HepG2 (cell line): ENCODE measurements at regions not wholly inside any gene's neighbourhood (a gene's known extent, or its start where the extent isn't known, plus 50 kb on each side); places are given as distances from the start of the nearest gene placed in this dataset.

Source experiments
- AHR ChIP-seq: IDR thresholded peaks from 2 replicates; pipeline ENCODE4 v1.6.1; 2018; ENCODE audit warnings: missing genetic modification reagents, missing compliant biosample characterization
- DR1 ChIP-seq: sonication (generic); formaldehyde crosslinking; IDR thresholded peaks from 2 replicates; pipeline ENCODE4 v1.8.0; 2021; ENCODE audit warnings: mild to moderate bottlenecking, missing genetic modification reagents, inconsistent platforms
- ELF1 ChIP-seq: sonication (generic); formaldehyde crosslinking; IDR thresholded peaks from 2 replicates; pipeline ENCODE4 v1.4.0; 2020; ENCODE audit warnings: missing genetic modification reagents
- ETV5 ChIP-seq: IDR thresholded peaks from 2 replicates; pipeline ENCODE4 v1.6.1; 2018; ENCODE audit warnings: missing biosample characterization, missing genetic modification reagents, inconsistent platforms, borderline replicate concordance
- FUBP1 ChIP-seq: sonication (generic); formaldehyde crosslinking; IDR thresholded peaks from 2 replicates; pipeline ENCODE4 v1.5.1; 2020; ENCODE audit warnings: missing genetic modification reagents, mild to moderate bottlenecking, borderline replicate concordance
- JUN ChIP-seq: sonication (generic); formaldehyde crosslinking; IDR thresholded peaks from 2 replicates; pipeline ENCODE4 v1.4.0; 2020; ENCODE audit warnings: mild to moderate bottlenecking, missing genetic modification reagents
- PRDM4 ChIP-seq: sonication (generic); formaldehyde crosslinking; IDR thresholded peaks from 2 replicates; pipeline ENCODE4 v1.9.0; 2021; ENCODE audit warnings: missing genetic modification reagents, borderline replicate concordance
- YEATS4 ChIP-seq: sonication (generic); formaldehyde crosslinking; IDR thresholded peaks from 2 replicates; pipeline ENCODE4 v1.4.0; 2020; ENCODE audit warnings: missing genetic modification reagents, borderline replicate concordance
- ZHX1 ChIP-seq: sonication (generic); formaldehyde crosslinking; IDR thresholded peaks from 2 replicates; pipeline ENCODE4 v1.8.1; 2022; ENCODE audit warnings: low read depth, mild to moderate bottlenecking, missing genetic modification reagents
- ZNF546 ChIP-seq: sonication (generic); formaldehyde crosslinking; conservative IDR thresholded peaks from 2 replicates; pipeline ENCODE4 v1.8.1; 2023; ENCODE audit warnings: mild to moderate bottlenecking, missing genetic modification reagents
- ZSCAN12 ChIP-seq: sonication (generic); formaldehyde crosslinking; IDR thresholded peaks from 2 replicates; pipeline ENCODE4 v1.9.0; 2021; ENCODE audit warnings: mild to moderate bottlenecking, missing genetic modification reagents
- ZSCAN25 ChIP-seq: sonication (generic); formaldehyde crosslinking; IDR thresholded peaks from 2 replicates; pipeline ENCODE4 v1.8.0; 2022; ENCODE audit warnings: mild to moderate bottlenecking, missing genetic modification reagents
- TF ChIP-seq, protein P1 (sequence below): sonication (generic); formaldehyde crosslinking; IDR thresholded peaks from 2 replicates; pipeline ENCODE4 v1.9.0; 2021; ENCODE audit warnings: missing genetic modification reagents, borderline replicate concordance
- TF ChIP-seq, protein P2 (sequence below): sonication (generic); formaldehyde crosslinking; IDR thresholded peaks from 2 replicates; pipeline ENCODE4 v1.4.0; 2020; ENCODE audit warnings: mild to moderate bottlenecking, missing genetic modification reagents

- TF ChIP-seq FUBP1 (CRISPR knock-in tag) (no peak), PRDM4 (CRISPR knock-in tag) (no peak), YEATS4 (CRISPR knock-in tag) (no peak), ETV5 (CRISPR knock-in tag) (peak; percentile 31; the same call in 1 of the 2 replicates), ZSCAN12 (CRISPR knock-in tag) (no peak), AHR (no peak), ZSCAN25 (peak; percentile 68; the same call in 1 of the 2 replicates), JUN (CRISPR knock-in tag) (no peak), ZNF546 (CRISPR knock-in tag) (no peak), ELF1 (CRISPR knock-in tag) (peak; percentile 51; the same call in 1 of the 2 replicates), ZHX1 (CRISPR knock-in tag) (no peak; the same call in 1 of the 2 replicates), DR1 (CRISPR knock-in tag) (no peak; the same call in 1 of the 2 replicates)
- TF ChIP-seq, protein P1, sequence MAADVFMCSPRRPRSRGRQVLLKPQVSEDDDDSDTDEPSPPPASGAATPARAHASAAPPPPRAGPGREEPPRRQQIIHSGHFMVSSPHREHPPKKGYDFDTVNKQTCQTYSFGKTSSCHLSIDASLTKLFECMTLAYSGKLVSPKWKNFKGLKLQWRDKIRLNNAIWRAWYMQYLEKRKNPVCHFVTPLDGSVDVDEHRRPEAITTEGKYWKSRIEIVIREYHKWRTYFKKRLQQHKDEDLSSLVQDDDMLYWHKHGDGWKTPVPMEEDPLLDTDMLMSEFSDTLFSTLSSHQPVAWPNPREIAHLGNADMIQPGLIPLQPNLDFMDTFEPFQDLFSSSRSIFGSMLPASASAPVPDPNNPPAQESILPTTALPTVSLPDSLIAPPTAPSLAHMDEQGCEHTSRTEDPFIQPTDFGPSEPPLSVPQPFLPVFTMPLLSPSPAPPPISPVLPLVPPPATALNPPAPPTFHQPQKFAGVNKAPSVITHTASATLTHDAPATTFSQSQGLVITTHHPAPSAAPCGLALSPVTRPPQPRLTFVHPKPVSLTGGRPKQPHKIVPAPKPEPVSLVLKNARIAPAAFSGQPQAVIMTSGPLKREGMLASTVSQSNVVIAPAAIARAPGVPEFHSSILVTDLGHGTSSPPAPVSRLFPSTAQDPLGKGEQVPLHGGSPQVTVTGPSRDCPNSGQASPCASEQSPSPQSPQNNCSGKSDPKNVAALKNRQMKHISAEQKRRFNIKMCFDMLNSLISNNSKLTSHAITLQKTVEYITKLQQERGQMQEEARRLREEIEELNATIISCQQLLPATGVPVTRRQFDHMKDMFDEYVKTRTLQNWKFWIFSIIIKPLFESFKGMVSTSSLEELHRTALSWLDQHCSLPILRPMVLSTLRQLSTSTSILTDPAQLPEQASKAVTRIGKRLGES (CRISPR knock-in tag): no peak
- TF ChIP-seq, protein P2, sequence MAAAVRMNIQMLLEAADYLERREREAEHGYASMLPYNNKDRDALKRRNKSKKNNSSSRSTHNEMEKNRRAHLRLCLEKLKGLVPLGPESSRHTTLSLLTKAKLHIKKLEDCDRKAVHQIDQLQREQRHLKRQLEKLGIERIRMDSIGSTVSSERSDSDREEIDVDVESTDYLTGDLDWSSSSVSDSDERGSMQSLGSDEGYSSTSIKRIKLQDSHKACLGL (CRISPR knock-in tag): no peak
Observed at GRCh38 chr17:70677783-70678647, 508.7 kb downstream of the KCNJ2 start (continued).
